GM12891 (cell line): ENCODE measurements at regions not wholly inside any gene's neighbourhood (a gene's known extent, or its start where the extent isn't known, plus 50 kb on each side); places are given as distances from the start of the nearest gene placed in this dataset.

ENCODE experiments used
- POLR2A ChIP-seq: IDR thresholded peaks from 2 replicates; pipeline ENCODE4 v1.6.1; 2011; ENCODE audit warnings: low read depth, low read length, control low read depth
- POLR2AphosphoS5 ChIP-seq: IDR thresholded peaks from 2 replicates; pipeline ENCODE4 v1.6.1; 2011; ENCODE audit warnings: low read depth, low read length, control low read depth
- TAF1 ChIP-seq: IDR thresholded peaks from 2 replicates; pipeline ENCODE4 v1.6.1; 2011; ENCODE audit warnings: low read depth, low read length, control low read depth

DNA sequence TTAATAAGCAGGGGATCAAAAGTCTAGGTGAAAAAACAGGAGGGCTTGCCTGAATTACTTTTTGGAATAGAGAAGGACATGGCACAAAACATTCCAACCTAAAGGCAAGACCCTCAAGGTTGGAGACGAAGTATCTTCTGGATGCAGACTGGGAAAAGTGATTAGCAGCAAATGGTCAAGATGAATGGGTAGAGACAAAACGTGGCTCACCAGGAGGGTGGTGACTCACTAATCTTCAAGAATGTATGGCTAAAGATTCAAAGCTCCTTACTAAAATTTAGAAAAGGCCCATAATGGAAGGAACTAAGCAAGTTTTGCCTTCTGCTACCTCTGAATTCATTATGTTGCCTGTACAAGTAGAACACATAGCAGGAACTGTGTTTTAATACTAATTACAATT, 469.5 kb upstream of the RBFOX1 start:
- TF ChIP-seq POLR2A (no peak), POLR2AphosphoS5 (no peak), TAF1 (no peak)
